Muscle of leg (tissue), 3 donors: ENCODE measurements at regions not wholly inside any gene's neighbourhood (a gene's known extent, or its start where the extent isn't known, plus 50 kb on each side); places are given as distances from the start of the nearest gene placed in this dataset.

ENCODE experiments used
- DNase-seq: peaks from one replicate; pipeline ENCODE4 v3.0.0; 2013
- H3K27ac ChIP-seq: one replicate; pipeline ENCODE4 v1.5.1; 2013; ENCODE audit warnings: mild to moderate bottlenecking, low read length, control low read depth
- H3K27me3 ChIP-seq: one replicate; pipeline ENCODE4 v1.6.1; 2013; ENCODE audit warnings: low read length; ENCODE audit not compliant: control insufficient read depth, insufficient read depth
- H3K36me3 ChIP-seq: one replicate; pipeline ENCODE4 v1.6.1; 2013; ENCODE audit warnings: low read length; ENCODE audit not compliant: control insufficient read depth, insufficient read depth
- H3K4me1 ChIP-seq: one replicate; pipeline ENCODE4 v1.6.1; 2013; ENCODE audit warnings: low read length; ENCODE audit not compliant: control insufficient read depth, insufficient read depth
- H3K4me3 ChIP-seq: one replicate; pipeline ENCODE4 v1.5.1; 2013; ENCODE audit warnings: low read length, control low read depth
- H3K9me3 ChIP-seq: replicated peaks from 2 replicates; pipeline ENCODE4 v1.6.1; 2013; ENCODE audit warnings: low read depth, low read length; ENCODE audit not compliant: control insufficient read depth
- WGBS: methylation state at CpG from one replicate; pipeline ENCODE4 v1.1.5; 2013; ENCODE audit warnings: missing lambda C conversion rate; ENCODE audit not compliant: insufficient coverage; 5-methylcytosine and 5-hydroxymethylcytosine counted together

- no peak overlapping the region for H3K27ac ChIP-seq
These were observed 155.0 kb upstream of the TSLP start for GRCh38 chr5:110916381-110917049.

GRCh38 chr5:110917161-110917875, 154.2 kb upstream of the TSLP start:
- WGBS = 57% methylated on average over 3 of the region's 6 CpGs

More at GRCh38 chr5:110916381-110917049, 155.0 kb upstream of the TSLP start:
- H3K4me3 ChIP-seq = no peak overlapping the region
- no peaks in the 10 kb centered on the region for H3K9me3 ChIP-seq
- no peaks in the 10 kb centered on the region for H3K4me1 ChIP-seq
- H3K36me3 ChIP-seq = no peaks in the 10 kb centered on the region
- DNase-seq = no peak
- no CpG with 5 or more reads among the region's 6 CpGs for WGBS
- no peaks in the 10 kb centered on the region for H3K27me3 ChIP-seq

GRCh38 chr5:110918683-110919082, 152.8 kb upstream of the TSLP start:
- no peak for DNase-seq
- Histone ChIP-seq H3K27me3 (no peaks in the 10 kb centered on the region), H3K4me3 (no peak overlapping the region), H3K36me3 (no peaks in the 10 kb centered on the region), H3K4me1 (no peaks in the 10 kb centered on the region), H3K9me3 (no peaks in the 10 kb centered on the region), H3K27ac (no peak overlapping the region)
- WGBS = no CpG with 5 or more reads among the region's 1 CpG

More at GRCh38 chr5:110917161-110917875, 154.2 kb upstream of the TSLP start:
- no peak for DNase-seq
- Histone ChIP-seq H3K27ac (no peak overlapping the region), H3K36me3 (no peaks in the 10 kb centered on the region), H3K9me3 (no peaks in the 10 kb centered on the region), H3K4me3 (no peak overlapping the region), H3K27me3 (no peaks in the 10 kb centered on the region), H3K4me1 (no peaks in the 10 kb centered on the region)

GRCh38 chr5:110923971-110924370, 147.5 kb upstream of the TSLP start:
- no peaks in the 10 kb centered on the region for H3K4me1 ChIP-seq
- no peaks in the 10 kb centered on the region for H3K36me3 ChIP-seq
- no CpG with 5 or more reads among the region's 1 CpG for WGBS
- no peaks in the 10 kb centered on the region for H3K9me3 ChIP-seq
- no peak overlapping the region for H3K4me3 ChIP-seq
- H3K27me3 ChIP-seq = no peaks in the 10 kb centered on the region
- DNase-seq = no peak
- H3K27ac ChIP-seq = no peak overlapping the region

DNA sequence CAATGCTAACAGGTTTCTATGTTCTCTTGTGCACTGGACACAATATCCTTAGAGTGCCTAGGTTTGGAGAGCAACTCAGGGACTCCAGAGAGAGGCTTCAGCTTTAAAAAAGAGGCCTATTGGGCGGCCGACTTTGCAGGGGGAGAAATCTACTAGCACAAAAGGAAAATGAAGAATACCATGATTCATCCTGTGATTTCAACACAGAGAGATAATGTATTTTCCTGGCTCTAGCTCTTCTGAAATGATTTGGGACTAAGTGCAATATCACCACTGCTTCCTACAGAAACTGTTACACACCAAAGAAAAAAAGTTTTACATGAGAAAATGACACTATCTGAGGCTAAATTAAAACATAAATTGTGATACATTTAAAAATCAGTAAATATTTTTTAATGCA, 146.1 kb upstream of the TSLP start:
- H3K4me1 ChIP-seq = no peaks in the 10 kb centered on the region
- H3K27ac ChIP-seq = no peak overlapping the region
- H3K9me3 ChIP-seq = no peaks in the 10 kb centered on the region
- no peaks in the 10 kb centered on the region for H3K27me3 ChIP-seq
- no peak for DNase-seq
- no peak overlapping the region for H3K4me3 ChIP-seq
- no peaks in the 10 kb centered on the region for H3K36me3 ChIP-seq
- WGBS = no CpG with 5 or more reads among the region's 2 CpGs

GRCh38 chr5:110925916-110926315, 145.6 kb upstream of the TSLP start:
- no peak overlapping the region for H3K4me3 ChIP-seq
- no peaks in the 10 kb centered on the region for H3K9me3 ChIP-seq
- no peak overlapping the region for H3K27ac ChIP-seq
- no peaks in the 10 kb centered on the region for H3K27me3 ChIP-seq
- DNase-seq = no peak
- no CpG with 5 or more reads among the region's 1 CpG for WGBS
- no peaks in the 10 kb centered on the region for H3K36me3 ChIP-seq
- no peaks in the 10 kb centered on the region for H3K4me1 ChIP-seq

DNA sequence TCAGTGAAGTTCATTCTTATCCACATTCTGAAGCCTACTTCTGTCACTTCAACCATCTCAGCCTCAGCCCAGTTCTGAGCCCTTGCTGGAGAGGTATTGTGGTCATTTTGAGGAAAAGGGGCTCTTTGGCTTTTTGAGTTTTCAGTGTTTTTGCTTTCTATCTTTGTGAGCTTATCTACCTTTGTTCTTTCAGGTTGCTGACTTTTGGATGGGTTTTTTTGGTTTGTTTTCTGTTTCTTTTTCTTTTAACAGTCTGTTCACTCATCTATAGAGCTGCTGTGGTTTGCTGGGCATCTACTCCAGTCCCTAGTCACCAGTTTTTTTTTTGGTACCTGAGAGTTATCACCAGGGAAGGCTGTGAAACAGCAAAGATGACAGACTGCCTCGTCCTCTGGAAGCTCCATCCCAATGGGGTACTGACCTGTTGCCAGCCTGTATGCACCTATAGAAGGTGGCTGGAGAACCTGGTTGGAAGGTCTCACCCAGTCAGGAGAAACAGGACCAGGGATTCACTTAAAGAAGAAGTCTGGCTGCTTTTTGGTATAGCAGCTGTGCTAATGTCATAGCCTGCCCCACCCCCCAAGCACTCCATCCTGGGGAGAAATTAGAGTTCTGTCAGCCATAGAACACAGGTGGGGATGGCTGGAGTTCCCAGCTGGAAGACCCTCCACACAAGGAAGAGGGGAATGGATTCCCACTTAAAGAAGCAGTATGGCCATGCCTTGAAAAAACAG, 138.6 kb upstream of the TSLP start:
- no peaks in the 10 kb centered on the region for H3K36me3 ChIP-seq
- no peaks in the 10 kb centered on the region for H3K27me3 ChIP-seq
- 67% methylated on average over 1 of the region's 1 CpG for WGBS
- no peak overlapping the region for H3K27ac ChIP-seq
- DNase-seq = no peak
- no peaks in the 10 kb centered on the region for H3K4me1 ChIP-seq
- H3K4me3 ChIP-seq = no peak overlapping the region
- peaks cover 10% of the 10 kb centered on the region for H3K9me3 ChIP-seq

DNA sequence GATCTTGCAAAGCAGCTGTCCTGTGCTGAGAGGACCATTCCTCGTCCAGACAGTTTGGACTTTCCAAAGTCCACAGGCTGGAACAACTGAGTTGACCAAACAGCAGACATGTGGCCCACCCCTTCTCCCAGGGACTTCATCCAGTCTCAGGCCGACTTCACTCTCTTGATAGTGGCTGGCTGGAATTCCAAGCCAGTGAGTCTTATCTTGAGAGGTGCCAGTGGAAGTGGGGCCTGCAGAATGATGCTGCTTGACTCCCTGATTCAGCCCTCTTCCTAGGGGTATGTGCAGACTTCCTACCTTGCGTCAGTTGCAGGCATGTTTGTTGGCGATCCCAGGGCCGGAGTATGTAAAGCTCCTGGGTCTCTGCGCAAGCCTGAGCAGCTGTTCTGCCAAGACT, 131.4 kb upstream of the TSLP start:
- H3K9me3 ChIP-seq = no peaks in the 10 kb centered on the region
- 80% methylated on average over 4 of the region's 6 CpGs for WGBS
- DNase-seq = no peak
- H3K4me1 ChIP-seq = no peaks in the 10 kb centered on the region
- no peaks in the 10 kb centered on the region for H3K27me3 ChIP-seq
- H3K36me3 ChIP-seq = no peaks in the 10 kb centered on the region
- no peak overlapping the region for H3K4me3 ChIP-seq
- no peak overlapping the region for H3K27ac ChIP-seq

GRCh38 chr5:110945874-110946436, 125.6 kb upstream of the TSLP start:
- 20% methylated on average over 1 of the region's 3 CpGs for WGBS
- H3K9me3 ChIP-seq = no peaks in the 10 kb centered on the region
- no peaks in the 10 kb centered on the region for H3K27me3 ChIP-seq
- no peak overlapping the region for H3K27ac ChIP-seq
- no peak overlapping the region for H3K4me3 ChIP-seq
- DNase-seq = no peak
- H3K36me3 ChIP-seq = no peaks in the 10 kb centered on the region
- no peaks in the 10 kb centered on the region for H3K4me1 ChIP-seq

DNA sequence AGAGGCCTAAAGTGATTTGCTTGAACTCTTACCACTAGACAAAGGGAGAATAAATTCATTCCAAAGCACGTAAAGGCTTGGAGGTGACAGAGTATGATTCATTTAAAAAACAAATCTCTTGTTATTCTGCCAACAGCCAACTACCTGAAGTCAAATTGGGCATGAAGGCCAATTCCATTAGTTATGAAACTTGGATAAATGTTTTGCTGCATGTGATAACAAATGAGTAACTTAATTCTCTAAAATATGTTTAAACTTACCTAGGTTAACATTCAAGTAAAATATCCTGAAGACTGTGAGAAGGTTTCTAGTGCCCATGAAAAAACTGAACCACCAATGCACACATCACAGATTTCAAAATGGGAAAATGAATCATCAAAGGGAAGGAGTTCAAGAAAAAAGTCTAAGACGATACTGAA, 120.1 kb upstream of the TSLP start:
- H3K27me3 ChIP-seq = no peaks in the 10 kb centered on the region
- WGBS = no CpG with 5 or more reads among the region's 2 CpGs

More for the DNA sequence above, 120.1 kb upstream of the TSLP start:
- no peak for DNase-seq
- Histone ChIP-seq H3K4me1 (no peaks in the 10 kb centered on the region), H3K9me3 (no peaks in the 10 kb centered on the region), H3K4me3 (no peak overlapping the region), H3K27ac (no peak overlapping the region), H3K36me3 (no peaks in the 10 kb centered on the region)
